ENCODE measurements at regions not wholly inside any gene's neighbourhood (a gene's known extent, or its start where the extent isn't known, plus 50 kb on each side); places are given as distances from the start of the nearest gene placed in this dataset.
"Not testable (repeated sequence)": the region's sequence is repeated elsewhere in the genome, so short reads cannot be mapped to it uniquely, and the experiment has no call there.

DNA sequence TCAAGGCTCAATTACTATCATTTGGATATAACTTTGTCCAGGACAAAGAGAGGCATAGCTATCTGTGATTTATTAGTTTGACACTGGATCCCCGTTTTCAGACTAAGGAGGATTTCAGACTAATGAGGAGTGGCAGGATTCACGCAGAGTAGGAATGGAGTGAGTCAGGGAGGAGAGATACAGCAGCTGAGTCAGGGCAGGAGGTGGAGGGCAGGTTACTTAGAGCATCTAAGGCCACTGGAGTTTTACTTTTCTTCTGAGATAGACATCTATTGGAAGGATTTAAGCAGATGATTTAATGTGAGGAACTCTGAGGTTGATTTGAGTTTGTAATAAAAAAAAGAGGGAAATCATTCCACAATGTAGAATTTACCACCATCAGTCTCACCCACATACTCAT, 110.6 kb downstream of the RPIA start:
- not testable (repeated sequence) for DNase-seq (ENCODE audit: low spot score in 2 of 2); H3K4me1 Mint-ChIP-seq; H3K9me3 Mint-ChIP-seq; H3K27ac Mint-ChIP-seq (ENCODE audit: low read depth); H3K4me3 Mint-ChIP-seq; H3K36me3 Mint-ChIP-seq (ENCODE audit: insufficient read depth); ATAC-seq (replicated peaks; ENCODE audit: extremely low read depth, poor library complexity, severe bottlenecking)
- peaks cover 26% of the 10 kb centered on the region for H3K27me3 Mint-ChIP-seq

- Mint-ChIP-seq H3K4me1 (no peaks in the 10 kb centered on the region), H3K4me3 (no peak overlapping the region), H3K36me3 (ENCODE audit: insufficient read depth) (no peaks in the 10 kb centered on the region), H3K9me3 (peaks cover 4% of the 10 kb centered on the region), H3K27ac (ENCODE audit: low read depth) (no peak overlapping the region), H3K27me3 (peaks cover 65% of the 10 kb centered on the region)
- DNase-seq (ENCODE audit: low spot score in 2 of 2) (no peak), ATAC-seq (replicated peaks; ENCODE audit: extremely low read depth, poor library complexity, severe bottlenecking) (no peak)
Measured at GRCh38 chr2:88807237-88807962, 115.9 kb downstream of the RPIA start.

- no peak overlapping the region for H3K27ac Mint-ChIP-seq (ENCODE audit: low read depth)
Measured at GRCh38 chr2:88808083-88808482, 116.6 kb downstream of the RPIA start.

DNA sequence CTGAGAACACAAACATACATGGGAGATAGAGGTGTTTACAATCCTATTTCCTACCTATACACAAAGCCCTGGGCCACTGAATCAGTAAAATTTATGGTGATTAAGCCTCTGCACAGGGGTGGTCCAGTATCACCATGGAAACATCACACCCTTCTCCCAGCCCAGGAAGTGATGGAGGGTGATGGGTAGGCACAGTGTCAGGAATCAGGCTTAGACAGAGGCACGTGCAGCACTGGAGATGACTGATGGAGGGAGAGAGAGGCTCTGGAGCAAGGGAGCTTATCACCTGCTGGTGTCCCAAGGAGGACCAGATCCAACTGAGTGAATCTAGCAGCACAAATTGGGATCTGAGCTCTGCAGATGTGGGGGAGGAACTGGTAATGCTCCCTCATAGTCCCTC, 117.2 kb downstream of the RPIA start:
- H3K27me3 Mint-ChIP-seq = peaks cover 67% of the 10 kb centered on the region
- H3K4me1 Mint-ChIP-seq = no peaks in the 10 kb centered on the region
- DNase-seq (ENCODE audit: low spot score in 2 of 2) (no peak), ATAC-seq (replicated peaks; ENCODE audit: extremely low read depth, poor library complexity, severe bottlenecking) (no peak)
- peaks cover 12% of the 10 kb centered on the region for H3K9me3 Mint-ChIP-seq
- H3K4me3 Mint-ChIP-seq = no peak overlapping the region
- H3K36me3 Mint-ChIP-seq (ENCODE audit: insufficient read depth) = no peaks in the 10 kb centered on the region
- H3K27ac Mint-ChIP-seq (ENCODE audit: low read depth) = no peak overlapping the region

More at GRCh38 chr2:88808083-88808482, 116.6 kb downstream of the RPIA start:
- H3K27me3 Mint-ChIP-seq = peaks cover 72% of the 10 kb centered on the region
- H3K4me3 Mint-ChIP-seq = no peak overlapping the region
- DNase-seq (ENCODE audit: low spot score in 2 of 2) = no peak
- no peaks in the 10 kb centered on the region for H3K36me3 Mint-ChIP-seq (ENCODE audit: insufficient read depth)
- H3K9me3 Mint-ChIP-seq = peaks cover 11% of the 10 kb centered on the region
- H3K4me1 Mint-ChIP-seq = no peaks in the 10 kb centered on the region
- no peak for ATAC-seq (replicated peaks; ENCODE audit: extremely low read depth, poor library complexity, severe bottlenecking)

DNA sequence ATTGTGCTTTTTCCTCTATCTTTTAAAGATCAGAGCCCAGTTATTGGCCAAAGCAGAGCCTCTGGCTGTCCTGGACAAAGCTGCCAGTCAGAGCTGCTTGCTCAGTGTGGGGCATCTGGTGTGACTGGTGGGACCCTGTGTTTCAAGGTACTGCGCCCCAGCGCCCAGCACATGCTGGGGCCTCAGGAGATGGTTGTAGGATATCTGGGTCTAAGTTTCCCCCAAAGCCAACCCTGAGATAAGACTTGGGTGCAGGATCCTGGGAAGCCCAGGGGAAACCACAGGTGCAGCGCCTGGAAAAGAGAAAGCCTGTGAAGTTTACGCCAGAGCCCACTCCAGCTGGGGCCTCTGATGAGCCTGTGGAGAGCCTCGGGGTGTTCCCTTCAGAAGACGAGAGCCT, 117.7 kb downstream of the RPIA start:
- DNase-seq (ENCODE audit: low spot score in 2 of 2) = no peak
- Mint-ChIP-seq H3K4me1 (no peaks in the 10 kb centered on the region), H3K27ac (ENCODE audit: low read depth) (no peak overlapping the region), H3K27me3 (peaks cover 61% of the 10 kb centered on the region), H3K4me3 (no peak overlapping the region), H3K36me3 (ENCODE audit: insufficient read depth) (no peaks in the 10 kb centered on the region), H3K9me3 (peaks cover 12% of the 10 kb centered on the region)
- ATAC-seq (replicated peaks; ENCODE audit: extremely low read depth, poor library complexity, severe bottlenecking) = no peak

DNA sequence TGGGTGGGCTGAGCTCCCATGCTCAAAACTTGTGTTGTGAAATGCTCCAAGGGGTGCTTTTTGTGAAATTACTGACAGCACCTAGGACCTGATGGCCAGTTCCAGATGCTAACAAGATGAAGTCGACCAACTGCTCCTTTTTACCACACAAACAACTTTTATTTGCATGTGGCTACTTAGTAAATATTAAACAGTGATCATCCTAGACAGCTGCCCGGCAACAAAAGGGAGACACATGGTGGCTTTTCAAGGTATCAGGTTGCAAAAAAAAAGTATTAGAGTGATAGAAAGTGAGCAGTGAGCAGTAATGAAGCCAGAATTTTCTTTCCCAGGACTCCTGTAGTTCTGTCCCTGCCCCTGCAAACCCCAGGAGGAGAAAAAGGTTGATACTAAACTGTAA, 118.5 kb downstream of the RPIA start:
- ATAC-seq (replicated peaks; ENCODE audit: extremely low read depth, poor library complexity, severe bottlenecking) (no peak), DNase-seq (ENCODE audit: low spot score in 2 of 2) (no peak)
- Mint-ChIP-seq H3K9me3 (peaks cover 18% of the 10 kb centered on the region), H3K27me3 (peaks cover 61% of the 10 kb centered on the region), H3K27ac (ENCODE audit: low read depth) (no peak overlapping the region), H3K4me1 (no peaks in the 10 kb centered on the region), H3K4me3 (no peak overlapping the region), H3K36me3 (ENCODE audit: insufficient read depth) (no peaks in the 10 kb centered on the region)

- peaks cover 23% of the 10 kb centered on the region for H3K9me3 Mint-ChIP-seq
- H3K4me3 Mint-ChIP-seq = no peak overlapping the region
- H3K36me3 Mint-ChIP-seq (ENCODE audit: insufficient read depth) = no peaks in the 10 kb centered on the region
- H3K27me3 Mint-ChIP-seq = peaks cover 61% of the 10 kb centered on the region
- no peak for DNase-seq (ENCODE audit: low spot score in 2 of 2)
- ATAC-seq (replicated peaks; ENCODE audit: extremely low read depth, poor library complexity, severe bottlenecking) = no peak
- no peak overlapping the region for H3K27ac Mint-ChIP-seq (ENCODE audit: low read depth)
- no peaks in the 10 kb centered on the region for H3K4me1 Mint-ChIP-seq
Measured at GRCh38 chr2:88810488-88810887, 119.0 kb downstream of the RPIA start.

GRCh38 chr2:88811233-88811632, 119.8 kb downstream of the RPIA start:
- no peaks in the 10 kb centered on the region for H3K36me3 Mint-ChIP-seq (ENCODE audit: insufficient read depth)
- ATAC-seq (replicated peaks; ENCODE audit: extremely low read depth, poor library complexity, severe bottlenecking) = no peak
- no peak for DNase-seq (ENCODE audit: low spot score in 2 of 2)
- H3K27me3 Mint-ChIP-seq = peaks cover 61% of the 10 kb centered on the region
- H3K27ac Mint-ChIP-seq (ENCODE audit: low read depth) = no peak overlapping the region
- peaks cover 27% of the 10 kb centered on the region for H3K9me3 Mint-ChIP-seq
- no peak overlapping the region for H3K4me3 Mint-ChIP-seq
- no peaks in the 10 kb centered on the region for H3K4me1 Mint-ChIP-seq

DNA sequence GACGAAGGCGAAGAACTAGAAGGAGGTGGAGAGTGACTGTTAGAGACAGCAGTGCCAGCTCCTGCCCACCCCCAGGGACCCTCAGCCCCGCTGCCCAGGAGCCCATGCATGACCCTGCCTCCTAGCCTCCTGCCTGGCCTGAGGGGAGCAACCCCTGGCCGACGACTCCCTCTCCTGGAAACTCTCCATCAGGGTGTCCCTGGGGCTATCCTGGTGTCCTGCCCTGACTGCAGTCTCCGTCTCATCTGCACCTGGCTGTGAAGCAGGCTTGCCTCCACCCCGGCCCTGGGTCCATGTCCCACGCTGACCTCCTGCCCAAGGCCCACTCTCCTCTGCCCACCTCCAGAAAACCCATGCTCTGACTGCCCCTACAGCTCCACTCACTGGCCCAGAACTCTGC, 120.2 kb downstream of the RPIA start:
- Mint-ChIP-seq H3K9me3 (peaks cover 27% of the 10 kb centered on the region), H3K4me3 (no peak overlapping the region), H3K27me3 (peaks cover 59% of the 10 kb centered on the region), H3K27ac (ENCODE audit: low read depth) (no peak overlapping the region), H3K4me1 (no peaks in the 10 kb centered on the region), H3K36me3 (ENCODE audit: insufficient read depth) (no peaks in the 10 kb centered on the region)
- DNase-seq (ENCODE audit: low spot score in 2 of 2) (no peak), ATAC-seq (replicated peaks; ENCODE audit: extremely low read depth, poor library complexity, severe bottlenecking) (no peak)

DNA sequence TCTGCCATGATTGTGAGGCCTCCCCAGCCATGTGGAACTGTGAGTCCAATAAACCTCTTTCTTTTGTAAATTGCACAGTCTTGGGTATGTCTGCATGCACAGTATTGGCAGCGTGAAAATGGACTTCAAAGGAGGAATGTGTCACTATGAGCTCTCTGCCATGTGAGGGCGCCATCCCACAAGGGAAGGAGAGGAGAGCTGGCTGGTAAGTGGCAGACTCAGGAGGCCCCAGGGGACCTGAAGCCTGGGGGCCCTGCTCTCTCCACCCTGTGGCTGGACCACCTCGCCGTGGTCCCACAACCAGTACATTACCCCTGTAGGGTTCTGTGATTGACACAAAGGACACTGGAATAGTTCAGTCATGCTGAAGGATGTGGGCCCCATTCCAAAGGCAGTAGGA, 122.1 kb downstream of the RPIA start:
- Mint-ChIP-seq H3K27me3 (peaks cover 56% of the 10 kb centered on the region), H3K9me3 (peaks cover 27% of the 10 kb centered on the region), H3K4me3 (no peak overlapping the region), H3K27ac (ENCODE audit: low read depth) (no peak overlapping the region), H3K36me3 (ENCODE audit: insufficient read depth) (no peaks in the 10 kb centered on the region), H3K4me1 (no peaks in the 10 kb centered on the region)
- DNase-seq (ENCODE audit: low spot score in 2 of 2) (no peak), ATAC-seq (replicated peaks; ENCODE audit: extremely low read depth, poor library complexity, severe bottlenecking) (no peak)

- ATAC-seq (replicated peaks; ENCODE audit: extremely low read depth, poor library complexity, severe bottlenecking) = no peak
- H3K36me3 Mint-ChIP-seq (ENCODE audit: insufficient read depth) = no peaks in the 10 kb centered on the region
- no peaks in the 10 kb centered on the region for H3K4me1 Mint-ChIP-seq
Measured at GRCh38 chr2:88815282-88815681, 123.8 kb downstream of the RPIA start.

GRCh38 chr2:88815697-88816096, 124.2 kb downstream of the RPIA start:
- H3K27ac Mint-ChIP-seq (ENCODE audit: low read depth) = no peak overlapping the region
- no peak for ATAC-seq (replicated peaks; ENCODE audit: extremely low read depth, poor library complexity, severe bottlenecking)
- H3K4me3 Mint-ChIP-seq = no peak overlapping the region

More at GRCh38 chr2:88815282-88815681, 123.8 kb downstream of the RPIA start:
- Mint-ChIP-seq H3K4me3 (no peak overlapping the region), H3K9me3 (peaks cover 27% of the 10 kb centered on the region), H3K27me3 (peaks cover 49% of the 10 kb centered on the region), H3K27ac (ENCODE audit: low read depth) (no peak overlapping the region)
- no peak for DNase-seq (ENCODE audit: low spot score in 2 of 2)

GRCh38 chr2:88818381-88818780, 126.9 kb downstream of the RPIA start:
- Mint-ChIP-seq H3K27me3 (peaks cover 39% of the 10 kb centered on the region), H3K4me3 (no peak overlapping the region)
- no peak for ATAC-seq (replicated peaks; ENCODE audit: extremely low read depth, poor library complexity, severe bottlenecking)

More at GRCh38 chr2:88815697-88816096, 124.2 kb downstream of the RPIA start:
- Mint-ChIP-seq H3K9me3 (peaks cover 27% of the 10 kb centered on the region), H3K36me3 (ENCODE audit: insufficient read depth) (no peaks in the 10 kb centered on the region), H3K27me3 (peaks cover 49% of the 10 kb centered on the region), H3K4me1 (no peaks in the 10 kb centered on the region)
- no peak for DNase-seq (ENCODE audit: low spot score in 2 of 2)

More at GRCh38 chr2:88818381-88818780, 126.9 kb downstream of the RPIA start:
- no peak for DNase-seq (ENCODE audit: low spot score in 2 of 2)
- no peaks in the 10 kb centered on the region for H3K4me1 Mint-ChIP-seq
- H3K27ac Mint-ChIP-seq (ENCODE audit: low read depth) = no peak overlapping the region
- H3K9me3 Mint-ChIP-seq = peaks cover 16% of the 10 kb centered on the region
- H3K36me3 Mint-ChIP-seq (ENCODE audit: insufficient read depth) = no peaks in the 10 kb centered on the region
